WTC11 (cell line): ENCODE measurements at regions not wholly inside any gene's neighbourhood (a gene's known extent, or its start where the extent isn't known, plus 50 kb on each side); places are given as distances from the start of the nearest gene placed in this dataset.

ENCODE experiments used
- ATAC-seq: fragments of 200-7000 bp; cut with Tn5 transposase; 2 replicates; pipeline ENCODE4 v1.10.0; 2021; ENCODE audit warnings: mild to moderate bottlenecking, moderate library complexity
- CTCF ChIA-PET: fragments of 300-600 bp; sonication (Branson Sonifier 250); formaldehyde crosslinking; loops from one replicate; lab custom pipeline; 2021; ENCODE audit warnings: antibody characterized with exemption; lab: Charles Lee
- POLR2A ChIA-PET: fragments of 350-600 bp; sonication (Branson Sonifier 250); formaldehyde crosslinking; loops from one replicate; lab custom pipeline; 2021; ENCODE audit warnings: antibody characterized with exemption; lab: Charles Lee
- DNase-seq: peaks from one replicate; pipeline ENCODE4 v3.0.0; 2021; ENCODE audit warnings: low spot score
- H3K27ac Mint-ChIP-seq: 2 replicates; pipeline ENCODE4 v1.8.0; 2021; ENCODE audit warnings: mixed read lengths
- H3K27me3 Mint-ChIP-seq: 2 replicates; pipeline ENCODE4 v1.8.0; 2021; ENCODE audit warnings: low read depth, mild to moderate bottlenecking, moderate library complexity, mixed read lengths
- H3K36me3 Mint-ChIP-seq: 2 replicates; pipeline ENCODE4 v1.8.0; 2021; ENCODE audit warnings: mixed read lengths
- H3K4me1 Mint-ChIP-seq: 2 replicates; pipeline ENCODE4 v1.8.0; 2022; ENCODE audit warnings: mixed read lengths
- H3K4me3 Mint-ChIP-seq: 2 replicates; pipeline ENCODE4 v1.8.0; 2021; ENCODE audit warnings: mild to moderate bottlenecking, moderate library complexity, mixed read lengths
- H3K9me3 Mint-ChIP-seq: 2 replicates; pipeline ENCODE4 v1.8.0; 2021; ENCODE audit warnings: mixed read lengths
- E2F1 ChIP-seq: sonication (generic); formaldehyde crosslinking; IDR thresholded peaks from 2 replicates; pipeline ENCODE4 v1.8.0; 2022; ENCODE audit warnings: mild to moderate bottlenecking, missing genetic modification reagents
- E2F4 ChIP-seq: sonication (generic); formaldehyde crosslinking; IDR thresholded peaks from 2 replicates; pipeline ENCODE4 v1.8.1; 2022; ENCODE audit warnings: low read depth, mild to moderate bottlenecking, moderate library complexity, missing genetic modification reagents, borderline replicate concordance
- EMX1 ChIP-seq: fragments of 250-450 bp; sonication (Bioruptor Pico); IDR thresholded peaks from 2 replicates; pipeline ENCODE4 v1.8.0; 2021; ENCODE audit warnings: mild to moderate bottlenecking
- GRHL2 ChIP-seq: fragments of 250-450 bp; sonication (Bioruptor Pico); IDR thresholded peaks from 2 replicates; pipeline ENCODE4 v1.8.0; 2022; ENCODE audit warnings: mild to moderate bottlenecking, moderate library complexity; ENCODE audit not compliant: insufficient replicate concordance, severe bottlenecking
- KAT7 ChIP-seq: sonication (generic); formaldehyde crosslinking; IDR thresholded peaks from 2 replicates; pipeline ENCODE4 v1.8.1; 2023; ENCODE audit warnings: missing genetic modification reagents, mild to moderate bottlenecking, borderline replicate concordance
- NFATC4 ChIP-seq: fragments of 250-450 bp; sonication (Bioruptor Pico); IDR thresholded peaks from 2 replicates; pipeline ENCODE4 v1.9.0; 2021; ENCODE audit warnings: mild to moderate bottlenecking
- NR1H2 ChIP-seq: sonication (generic); formaldehyde crosslinking; IDR thresholded peaks from 2 replicates; pipeline ENCODE4 v1.9.0; 2021; ENCODE audit warnings: mild to moderate bottlenecking, moderate library complexity, missing genetic modification reagents
- SMAD4 ChIP-seq: sonication (generic); formaldehyde crosslinking; IDR thresholded peaks from 2 replicates; pipeline ENCODE4 v1.8.0; 2022; ENCODE audit warnings: mild to moderate bottlenecking, missing genetic modification reagents
- TCF7 ChIP-seq: sonication (generic); formaldehyde crosslinking; IDR thresholded peaks from 2 replicates; pipeline ENCODE4 v1.8.0; 2022; ENCODE audit warnings: mild to moderate bottlenecking, low read depth, missing genetic modification reagents, moderate library complexity
- TEAD1 ChIP-seq: sonication (generic); formaldehyde crosslinking; IDR thresholded peaks from 2 replicates; pipeline ENCODE4 v1.8.0; 2022; ENCODE audit warnings: mild to moderate bottlenecking, missing genetic modification reagents
- ZBTB21 ChIP-seq: sonication (generic); formaldehyde crosslinking; IDR thresholded peaks from 2 replicates; pipeline ENCODE4 v1.8.1; 2023; ENCODE audit warnings: mild to moderate bottlenecking, missing genetic modification reagents, borderline replicate concordance
- ZNF138 ChIP-seq: sonication (generic); formaldehyde crosslinking; conservative IDR thresholded peaks from 2 replicates; pipeline ENCODE4 v1.8.1; 2022; ENCODE audit warnings: mild to moderate bottlenecking, moderate library complexity, missing genetic modification reagents
- ZNF232 ChIP-seq: sonication (generic); formaldehyde crosslinking; IDR thresholded peaks from 2 replicates; pipeline ENCODE4 v1.8.0; 2022; ENCODE audit warnings: mild to moderate bottlenecking, missing genetic modification reagents
- ZNF425 ChIP-seq: fragments of 250-450 bp; sonication (Bioruptor Pico); conservative IDR thresholded peaks from 2 replicates; pipeline ENCODE4 v1.9.0; 2021; ENCODE audit warnings: mild to moderate bottlenecking
- TF ChIP-seq, protein P1 (sequence below): sonication (generic); formaldehyde crosslinking; IDR thresholded peaks from 2 replicates; pipeline ENCODE4 v1.8.1; 2023; ENCODE audit warnings: mild to moderate bottlenecking, missing genetic modification reagents, borderline replicate concordance
- TF ChIP-seq, protein P2 (sequence below): sonication (generic); formaldehyde crosslinking; IDR thresholded peaks from 2 replicates; pipeline ENCODE4 v1.8.1; 2023; ENCODE audit warnings: mild to moderate bottlenecking, moderate library complexity, missing genetic modification reagents
- TF ChIP-seq, protein P3 (sequence below): sonication (generic); formaldehyde crosslinking; IDR thresholded peaks from 2 replicates; pipeline ENCODE4 v1.8.0; 2023; ENCODE audit warnings: missing genetic modification reagents

DNA sequence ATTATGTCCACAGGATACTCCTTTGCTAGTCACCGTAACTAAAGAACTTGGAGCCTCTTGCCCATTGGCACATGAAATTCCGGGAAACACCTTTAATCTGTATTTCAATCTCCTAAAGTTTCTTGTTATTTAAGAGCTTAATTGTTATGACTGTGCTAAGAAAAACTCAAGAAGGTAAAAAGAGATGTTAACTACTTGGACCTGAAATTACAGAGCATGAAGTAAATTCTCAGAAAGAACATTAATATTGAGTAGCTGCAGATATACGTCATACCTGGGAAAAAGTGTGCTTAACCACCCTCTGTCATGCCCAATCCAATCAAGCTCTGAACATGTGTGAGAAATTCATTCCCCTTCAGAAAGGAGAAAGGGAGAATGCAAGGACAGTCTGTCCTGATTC, 394.9 kb upstream of the PTGER4 start (continued):
- TF ChIP-seq, protein P1, sequence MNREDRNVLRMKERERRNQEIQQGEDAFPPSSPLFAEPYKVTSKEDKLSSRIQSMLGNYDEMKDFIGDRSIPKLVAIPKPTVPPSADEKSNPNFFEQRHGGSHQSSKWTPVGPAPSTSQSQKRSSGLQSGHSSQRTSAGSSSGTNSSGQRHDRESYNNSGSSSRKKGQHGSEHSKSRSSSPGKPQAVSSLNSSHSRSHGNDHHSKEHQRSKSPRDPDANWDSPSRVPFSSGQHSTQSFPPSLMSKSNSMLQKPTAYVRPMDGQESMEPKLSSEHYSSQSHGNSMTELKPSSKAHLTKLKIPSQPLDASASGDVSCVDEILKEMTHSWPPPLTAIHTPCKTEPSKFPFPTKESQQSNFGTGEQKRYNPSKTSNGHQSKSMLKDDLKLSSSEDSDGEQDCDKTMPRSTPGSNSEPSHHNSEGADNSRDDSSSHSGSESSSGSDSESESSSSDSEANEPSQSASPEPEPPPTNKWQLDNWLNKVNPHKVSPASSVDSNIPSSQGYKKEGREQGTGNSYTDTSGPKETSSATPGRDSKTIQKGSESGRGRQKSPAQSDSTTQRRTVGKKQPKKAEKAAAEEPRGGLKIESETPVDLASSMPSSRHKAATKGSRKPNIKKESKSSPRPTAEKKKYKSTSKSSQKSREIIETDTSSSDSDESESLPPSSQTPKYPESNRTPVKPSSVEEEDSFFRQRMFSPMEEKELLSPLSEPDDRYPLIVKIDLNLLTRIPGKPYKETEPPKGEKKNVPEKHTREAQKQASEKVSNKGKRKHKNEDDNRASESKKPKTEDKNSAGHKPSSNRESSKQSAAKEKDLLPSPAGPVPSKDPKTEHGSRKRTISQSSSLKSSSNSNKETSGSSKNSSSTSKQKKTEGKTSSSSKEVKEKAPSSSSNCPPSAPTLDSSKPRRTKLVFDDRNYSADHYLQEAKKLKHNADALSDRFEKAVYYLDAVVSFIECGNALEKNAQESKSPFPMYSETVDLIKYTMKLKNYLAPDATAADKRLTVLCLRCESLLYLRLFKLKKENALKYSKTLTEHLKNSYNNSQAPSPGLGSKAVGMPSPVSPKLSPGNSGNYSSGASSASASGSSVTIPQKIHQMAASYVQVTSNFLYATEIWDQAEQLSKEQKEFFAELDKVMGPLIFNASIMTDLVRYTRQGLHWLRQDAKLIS (CRISPR knock-in tag), result no peak
- TF ChIP-seq EMX1, result no peak
- TF ChIP-seq, protein P2, sequence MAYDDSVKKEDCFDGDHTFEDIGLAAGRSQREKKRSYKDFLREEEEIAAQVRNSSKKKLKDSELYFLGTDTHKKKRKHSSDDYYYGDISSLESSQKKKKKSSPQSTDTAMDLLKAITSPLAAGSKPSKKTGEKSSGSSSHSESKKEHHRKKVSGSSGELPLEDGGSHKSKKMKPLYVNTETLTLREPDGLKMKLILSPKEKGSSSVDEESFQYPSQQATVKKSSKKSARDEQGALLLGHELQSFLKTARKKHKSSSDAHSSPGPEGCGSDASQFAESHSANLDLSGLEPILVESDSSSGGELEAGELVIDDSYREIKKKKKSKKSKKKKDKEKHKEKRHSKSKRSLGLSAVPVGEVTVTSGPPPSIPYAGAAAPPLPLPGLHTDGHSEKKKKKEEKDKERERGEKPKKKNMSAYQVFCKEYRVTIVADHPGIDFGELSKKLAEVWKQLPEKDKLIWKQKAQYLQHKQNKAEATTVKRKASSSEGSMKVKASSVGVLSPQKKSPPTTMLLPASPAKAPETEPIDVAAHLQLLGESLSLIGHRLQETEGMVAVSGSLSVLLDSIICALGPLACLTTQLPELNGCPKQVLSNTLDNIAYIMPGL (CRISPR knock-in tag), result no peak
- TF ChIP-seq ZNF425 (CRISPR knock-in tag), result no peak
- no peak for TF ChIP-seq KAT7 (CRISPR knock-in tag)
- no peak for TF ChIP-seq TEAD1
- no peak for TF ChIP-seq ZBTB21 (CRISPR knock-in tag)
- TF ChIP-seq E2F1, result no peak
- no peak for TF ChIP-seq SMAD4 (CRISPR knock-in tag)
- no peak for TF ChIP-seq NR1H2
- no peak for TF ChIP-seq GRHL2 (CRISPR knock-in tag)

- no peak for TF ChIP-seq E2F4
- TF ChIP-seq, protein P3, sequence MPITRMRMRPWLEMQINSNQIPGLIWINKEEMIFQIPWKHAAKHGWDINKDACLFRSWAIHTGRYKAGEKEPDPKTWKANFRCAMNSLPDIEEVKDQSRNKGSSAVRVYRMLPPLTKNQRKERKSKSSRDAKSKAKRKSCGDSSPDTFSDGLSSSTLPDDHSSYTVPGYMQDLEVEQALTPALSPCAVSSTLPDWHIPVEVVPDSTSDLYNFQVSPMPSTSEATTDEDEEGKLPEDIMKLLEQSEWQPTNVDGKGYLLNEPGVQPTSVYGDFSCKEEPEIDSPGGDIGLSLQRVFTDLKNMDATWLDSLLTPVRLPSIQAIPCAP (CRISPR knock-in tag), result no peak
- no peak for TF ChIP-seq TCF7 (CRISPR knock-in tag)
- TF ChIP-seq NFATC4 (CRISPR knock-in tag), result no peak
- no peak for TF ChIP-seq ZNF232 (CRISPR knock-in tag)
- no peak for TF ChIP-seq ZNF138
- TF ChIP-seq, protein P2 (CRISPR knock-in tag), result no peak
- Mint-ChIP-seq H3K9me3 (peaks cover 3% of the 10 kb centered on the region; the same call in 1 of the 2 replicates), H3K27me3 (no peaks in the 10 kb centered on the region), H3K4me3 (no peak overlapping the region), H3K4me1 (no peaks in the 10 kb centered on the region), H3K36me3 (no peaks in the 10 kb centered on the region), H3K27ac (no peak overlapping the region)
- ChIA-PET POLR2A (no interaction called here), CTCF (no interaction called here)
- ATAC-seq, result no peak
- DNase-seq, result no peak
Measured at GRCh38 chr5:40278881-40279280, 400.8 kb upstream of the PTGER4 start.
